ENCODE measurements at regions not wholly inside any gene's neighbourhood (a gene's known extent, or its start where the extent isn't known, plus 50 kb on each side); places are given as distances from the start of the nearest gene placed in this dataset.

DNA sequence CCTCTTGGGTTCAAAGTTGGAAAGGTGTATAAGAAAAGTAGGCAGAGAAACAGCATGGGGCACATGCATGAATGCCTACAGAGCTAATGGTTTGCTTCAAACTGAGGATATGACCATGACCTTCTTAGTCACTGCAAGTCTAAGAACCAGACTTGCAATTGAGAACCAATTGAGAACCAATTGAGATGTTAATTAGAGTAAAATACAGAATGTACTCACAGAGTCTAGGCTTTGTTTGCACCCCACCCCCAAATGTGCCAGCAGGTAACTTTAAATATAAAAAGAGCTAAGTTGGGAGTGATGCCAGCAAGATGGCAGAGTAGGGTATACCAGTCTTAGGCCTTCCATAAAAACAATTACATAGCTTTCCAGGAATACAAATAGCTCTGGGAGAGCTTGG is 227.3 kb upstream of the ALG10 start:
- TF ChIP-seq, protein P1, sequence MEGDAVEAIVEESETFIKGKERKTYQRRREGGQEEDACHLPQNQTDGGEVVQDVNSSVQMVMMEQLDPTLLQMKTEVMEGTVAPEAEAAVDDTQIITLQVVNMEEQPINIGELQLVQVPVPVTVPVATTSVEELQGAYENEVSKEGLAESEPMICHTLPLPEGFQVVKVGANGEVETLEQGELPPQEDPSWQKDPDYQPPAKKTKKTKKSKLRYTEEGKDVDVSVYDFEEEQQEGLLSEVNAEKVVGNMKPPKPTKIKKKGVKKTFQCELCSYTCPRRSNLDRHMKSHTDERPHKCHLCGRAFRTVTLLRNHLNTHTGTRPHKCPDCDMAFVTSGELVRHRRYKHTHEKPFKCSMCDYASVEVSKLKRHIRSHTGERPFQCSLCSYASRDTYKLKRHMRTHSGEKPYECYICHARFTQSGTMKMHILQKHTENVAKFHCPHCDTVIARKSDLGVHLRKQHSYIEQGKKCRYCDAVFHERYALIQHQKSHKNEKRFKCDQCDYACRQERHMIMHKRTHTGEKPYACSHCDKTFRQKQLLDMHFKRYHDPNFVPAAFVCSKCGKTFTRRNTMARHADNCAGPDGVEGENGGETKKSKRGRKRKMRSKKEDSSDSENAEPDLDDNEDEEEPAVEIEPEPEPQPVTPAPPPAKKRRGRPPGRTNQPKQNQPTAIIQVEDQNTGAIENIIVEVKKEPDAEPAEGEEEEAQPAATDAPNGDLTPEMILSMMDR (IDR thresholded peaks at IDR 0.05; ENCODE audit: low read length): no peak
- TF ChIP-seq EZH2 (IDR thresholded peaks at IDR 0.05; ENCODE audit: borderline replicate concordance, low read length): no peak

Data from OCI-LY1 (cell line).